HG02759 (cell line): ENCODE measurements at regions not wholly inside any gene's neighbourhood (a gene's known extent, or its start where the extent isn't known, plus 50 kb on each side); places are given as distances from the start of the nearest gene placed in this dataset.
"Not testable (repeated sequence)": the region's sequence is repeated elsewhere in the genome, so short reads cannot be mapped to it uniquely, and the experiment has no call there.

Experiments
- ATAC-seq: cut with Tn5 transposase; IDR thresholded peaks from one replicate; pipeline ENCODE4 v1.9.1; 2021; ENCODE audit warnings: mild to moderate bottlenecking, moderate library complexity; ENCODE audit not compliant: unreplicated experiment

GRCh38 chr5:27093279-27093678, 54.9 kb upstream of the CDH9 start:
- ATAC-seq, result no peak

GRCh38 chr5:27091858-27092257, 53.5 kb upstream of the CDH9 start:
- ATAC-seq, result no peak

- not testable (repeated sequence) for ATAC-seq
Observed at GRCh38 chr5:27088822-27089221, 50.4 kb upstream of the CDH9 start.
